ENCODE measurements at regions not wholly inside any gene's neighbourhood (a gene's known extent, or its start where the extent isn't known, plus 50 kb on each side); places are given as distances from the start of the nearest gene placed in this dataset.
"Not testable (repeated sequence)": the region's sequence is repeated elsewhere in the genome, so short reads cannot be mapped to it uniquely, and the experiment has no call there.

- DNase-seq (ENCODE audit: low read depth in 1 of 2, low spot score in 1 of 2) = peak in 1 of 2 donors; percentile 37
Measured at GRCh38 chr14:106530423-106531107, 1004.2 kb downstream of the TMEM121 start.

DNA sequence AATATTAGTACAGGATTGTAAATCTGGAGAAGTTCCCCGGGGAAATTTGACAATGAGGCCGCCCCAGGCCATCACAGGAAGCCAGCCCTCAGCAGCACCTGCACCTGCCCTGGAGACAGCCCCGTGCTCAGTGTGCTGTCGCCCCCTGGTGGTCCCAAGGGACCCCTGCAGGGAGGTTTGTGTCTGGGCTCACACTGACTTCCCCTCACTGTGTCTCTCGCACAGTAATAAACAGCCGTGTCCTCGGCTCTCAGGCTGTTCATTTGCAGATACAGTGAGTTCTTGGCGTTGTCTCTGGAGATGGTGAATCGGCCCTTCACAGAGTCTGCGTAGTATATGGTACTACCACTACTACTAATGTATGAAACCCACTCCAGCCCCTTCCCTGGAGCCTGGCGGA, 1011.2 kb downstream of the TMEM121 start:
- not testable (repeated sequence) for DNase-seq (ENCODE audit: low read depth in 1 of 2, low spot score in 1 of 2)

GRCh38 chr14:106538201-106538600, 1011.8 kb downstream of the TMEM121 start:
- no peak for DNase-seq (ENCODE audit: low read depth in 1 of 2, low spot score in 1 of 2)

DNA sequence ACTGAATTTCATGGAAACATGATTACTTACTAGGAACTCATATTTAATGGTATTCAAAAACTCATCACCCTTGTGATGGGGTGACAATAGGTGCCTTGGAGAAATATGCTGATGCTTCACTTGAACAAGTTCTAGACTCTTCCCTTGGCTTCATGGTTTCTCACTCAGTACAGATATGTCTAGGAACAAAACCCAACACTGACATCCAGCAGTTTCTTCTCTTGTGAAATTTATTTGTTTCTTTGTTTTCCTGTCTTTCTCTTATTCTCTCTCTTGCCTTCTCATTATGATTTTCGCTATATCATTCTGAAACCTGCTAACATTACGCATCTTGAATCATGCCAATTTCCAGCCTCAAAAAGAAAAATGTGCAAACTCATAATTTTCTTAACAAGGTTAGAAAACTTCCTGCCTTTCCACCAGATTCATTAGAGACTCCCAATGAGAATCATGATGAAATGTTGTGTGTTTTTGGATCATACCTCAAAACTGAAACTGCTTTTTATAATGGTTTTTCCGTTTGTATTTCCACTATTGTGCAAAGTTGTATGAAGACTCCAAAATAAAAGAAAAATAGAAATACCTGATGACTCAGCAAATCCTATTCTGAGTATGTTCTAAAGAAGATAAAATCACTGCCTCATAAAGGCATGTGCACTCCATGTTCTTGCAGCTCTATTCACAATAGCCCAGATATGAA, 1021.5 kb downstream of the TMEM121 start:
- no peak for DNase-seq (ENCODE audit: low read depth in 1 of 2, low spot score in 1 of 2)

DNA sequence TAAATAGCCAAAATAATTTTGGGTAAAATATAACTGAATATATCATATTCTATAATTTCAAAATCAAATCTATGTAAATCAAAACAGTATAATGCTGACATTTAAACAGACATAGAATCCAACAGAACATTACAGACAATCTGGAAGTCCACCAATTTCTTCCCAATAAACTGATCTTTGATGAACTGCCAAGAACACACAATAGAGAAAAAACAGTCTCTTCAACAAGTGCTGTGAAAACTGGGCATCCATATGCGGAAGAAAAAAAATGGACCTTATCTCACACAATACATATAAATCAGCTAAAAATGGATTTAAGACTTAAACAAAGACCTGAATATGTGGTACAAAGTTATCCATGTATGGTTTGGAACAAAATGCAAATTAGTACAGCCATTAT, 1022.7 kb downstream of the TMEM121 start:
- DNase-seq (ENCODE audit: low read depth in 1 of 2, low spot score in 1 of 2) = no peak

- DNase-seq (ENCODE audit: low read depth in 1 of 2, low spot score in 1 of 2) = no peak
Measured at GRCh38 chr14:106551265-106551664, 1024.9 kb downstream of the TMEM121 start.

- not testable (repeated sequence) for DNase-seq (ENCODE audit: low read depth in 1 of 2, low spot score in 1 of 2)
Measured at GRCh38 chr14:106556211-106556610, 1029.8 kb downstream of the TMEM121 start.

DNA sequence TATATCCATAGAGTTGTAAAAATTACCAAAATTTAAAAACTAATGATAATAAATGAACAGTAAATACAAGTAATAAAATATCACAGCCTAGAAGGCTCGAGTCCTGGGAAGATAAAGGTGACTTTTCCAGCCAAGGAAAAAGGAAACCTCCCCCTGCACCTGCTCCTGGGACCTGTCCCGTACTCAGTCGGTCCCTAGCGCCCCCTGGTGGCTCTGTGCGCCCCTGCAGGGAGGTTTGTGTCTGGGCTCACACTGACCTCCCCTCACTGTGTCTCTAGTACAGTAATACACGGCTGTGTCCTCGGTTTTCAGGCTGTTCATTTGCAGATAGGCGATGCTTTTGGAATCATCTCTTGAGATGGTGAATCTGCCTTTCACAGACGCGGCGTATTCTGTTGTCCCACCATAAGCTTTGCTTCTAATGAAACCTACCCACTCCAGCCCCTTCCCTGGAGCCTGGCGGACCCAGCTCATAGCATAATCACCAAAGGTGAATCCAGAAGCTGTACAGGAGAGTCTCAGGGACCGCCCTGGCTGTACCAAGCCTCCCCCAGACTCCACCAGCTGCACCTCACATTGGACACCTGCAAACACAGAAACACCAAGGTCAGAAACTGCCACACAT, 1030.4 kb downstream of the TMEM121 start:
- DNase-seq (ENCODE audit: low read depth in 1 of 2, low spot score in 1 of 2) = peak; percentile 64 to 74

DNA sequence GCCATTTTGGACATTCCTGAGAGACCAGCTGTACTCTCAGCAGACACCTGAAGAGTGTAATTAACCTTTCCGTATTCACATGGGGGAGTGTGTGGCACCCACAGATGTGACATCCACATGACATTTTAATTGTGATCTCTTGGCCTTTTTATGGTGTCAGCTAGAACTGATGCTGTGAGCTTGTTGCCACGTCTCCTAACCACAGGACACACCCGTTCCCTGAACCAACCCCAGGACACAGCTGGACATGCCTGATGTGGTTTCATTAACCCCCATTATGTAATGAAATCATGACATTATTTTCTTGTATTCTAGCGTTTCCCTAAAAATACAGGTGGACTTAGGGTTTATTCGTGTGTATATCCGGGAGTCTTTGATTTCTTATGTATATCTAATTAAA, 1036.1 kb downstream of the TMEM121 start:
- no peak for DNase-seq (ENCODE audit: low read depth in 1 of 2, low spot score in 1 of 2)

GRCh38 chr14:106564058-106564643, 1037.8 kb downstream of the TMEM121 start:
- DNase-seq (ENCODE audit: low read depth in 1 of 2, low spot score in 1 of 2) = peak; percentile 26 to 39

DNA sequence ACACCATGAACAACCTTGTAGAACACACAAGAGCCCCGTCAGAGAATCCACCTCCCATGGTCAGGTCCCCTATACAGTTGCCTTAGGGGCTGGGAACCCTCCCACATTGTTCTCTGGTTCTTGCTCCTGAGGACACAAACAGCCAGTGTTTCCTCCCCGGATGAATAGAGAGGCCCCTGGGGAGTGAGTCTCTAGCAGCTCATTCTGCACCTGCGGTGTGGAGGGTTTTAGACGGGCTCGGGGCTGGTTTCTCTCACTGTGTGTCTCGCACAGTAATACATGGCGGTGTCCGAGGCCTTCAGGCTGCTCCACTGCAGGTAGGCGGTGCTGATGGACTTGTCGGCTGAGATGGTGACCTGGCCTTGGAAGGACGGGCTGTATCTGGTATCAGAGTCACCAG, 1052.1 kb downstream of the TMEM121 start:
- no peak for DNase-seq (ENCODE audit: low read depth in 1 of 2, low spot score in 1 of 2)

GRCh38 chr14:106579084-106579483, 1052.7 kb downstream of the TMEM121 start:
- no peak for DNase-seq (ENCODE audit: low read depth in 1 of 2, low spot score in 1 of 2)

GRCh38 chr14:106585692-106586091, 1059.3 kb downstream of the TMEM121 start:
- DNase-seq (ENCODE audit: low read depth in 1 of 2, low spot score in 1 of 2) = no peak

DNA sequence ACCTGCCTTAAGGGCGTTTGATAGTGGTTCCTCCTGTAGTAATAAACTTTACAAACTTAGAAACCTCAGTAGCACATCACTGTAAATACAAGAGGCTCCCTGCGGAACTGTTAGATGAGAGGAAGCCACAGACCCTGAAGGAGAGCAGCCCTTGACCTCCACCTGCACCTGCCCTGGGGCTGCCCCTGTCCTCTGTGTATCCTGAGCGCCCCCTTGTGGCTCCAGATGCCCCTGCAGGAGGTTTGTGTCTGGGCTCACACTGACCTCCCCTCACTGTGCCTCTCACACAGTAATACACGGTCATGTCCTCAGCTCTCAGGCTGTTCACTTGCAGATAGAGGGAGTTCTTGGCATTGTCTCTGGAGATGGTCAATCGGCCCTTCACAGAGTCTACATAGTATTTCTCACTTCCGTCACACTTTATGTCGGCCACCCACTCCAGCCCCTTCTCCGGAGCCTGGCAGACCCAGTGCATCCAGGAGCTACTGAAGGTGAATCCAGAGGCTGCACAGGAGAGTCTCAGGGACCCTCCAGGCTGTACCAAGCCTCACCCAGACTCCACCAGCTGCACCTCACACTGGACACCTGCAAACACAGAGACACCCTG, 1059.8 kb downstream of the TMEM121 start:
- peak; percentile 32 to 56 for DNase-seq (ENCODE audit: low read depth in 1 of 2, low spot score in 1 of 2)

DNA sequence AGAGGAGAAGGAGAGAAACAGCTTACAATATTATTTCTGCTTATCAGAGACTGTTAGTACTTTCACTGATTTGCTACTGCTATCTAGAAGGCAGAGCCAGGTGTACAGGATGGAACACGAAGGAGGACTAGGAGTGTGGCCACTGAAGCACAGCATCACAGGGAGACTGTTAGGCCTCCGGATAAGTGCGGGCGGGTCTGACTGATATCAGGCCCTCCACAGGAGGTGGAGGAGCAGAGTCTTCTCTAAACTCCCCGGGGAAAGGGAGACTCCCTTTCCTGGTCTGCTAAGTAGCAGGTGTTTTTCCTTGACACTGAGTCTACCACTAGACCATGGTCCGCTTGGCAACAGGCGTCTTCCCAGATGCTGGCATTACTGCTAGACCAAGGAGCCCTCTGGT, 1065.2 kb downstream of the TMEM121 start:
- DNase-seq (ENCODE audit: low read depth in 1 of 2, low spot score in 1 of 2) = not testable (repeated sequence)

GRCh38 chr14:106592115-106592852, 1065.9 kb downstream of the TMEM121 start:
- DNase-seq (ENCODE audit: low read depth in 1 of 2, low spot score in 1 of 2) = peak; percentile 68 to 76

GRCh38 chr14:106599209-106599608, 1072.8 kb downstream of the TMEM121 start:
- no peak for DNase-seq (ENCODE audit: low read depth in 1 of 2, low spot score in 1 of 2)

- DNase-seq (ENCODE audit: low read depth in 1 of 2, low spot score in 1 of 2) = peak; percentile 64 to 76
Measured at GRCh38 chr14:106605548-106606448, 1079.4 kb downstream of the TMEM121 start.

DNA sequence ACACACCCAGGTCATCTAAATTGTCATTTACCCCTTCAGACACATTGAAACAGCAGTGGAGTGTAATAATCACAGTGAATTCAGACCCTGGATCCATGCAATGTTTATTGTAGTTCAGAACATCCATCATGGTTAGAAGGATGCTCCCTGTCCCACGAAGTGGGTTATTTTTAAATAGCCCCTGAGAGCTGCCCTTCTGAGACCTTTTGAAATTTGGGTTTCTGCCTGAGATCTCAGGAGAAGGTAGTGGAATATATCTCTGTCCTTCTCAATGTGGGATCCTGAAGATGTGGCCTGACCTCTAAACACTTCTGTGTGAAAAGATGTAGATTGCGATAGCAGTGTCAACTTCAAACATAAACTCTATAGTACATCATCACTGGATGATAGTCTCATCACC, 1080.6 kb downstream of the TMEM121 start:
- no peak for DNase-seq (ENCODE audit: low read depth in 1 of 2, low spot score in 1 of 2)

DNA sequence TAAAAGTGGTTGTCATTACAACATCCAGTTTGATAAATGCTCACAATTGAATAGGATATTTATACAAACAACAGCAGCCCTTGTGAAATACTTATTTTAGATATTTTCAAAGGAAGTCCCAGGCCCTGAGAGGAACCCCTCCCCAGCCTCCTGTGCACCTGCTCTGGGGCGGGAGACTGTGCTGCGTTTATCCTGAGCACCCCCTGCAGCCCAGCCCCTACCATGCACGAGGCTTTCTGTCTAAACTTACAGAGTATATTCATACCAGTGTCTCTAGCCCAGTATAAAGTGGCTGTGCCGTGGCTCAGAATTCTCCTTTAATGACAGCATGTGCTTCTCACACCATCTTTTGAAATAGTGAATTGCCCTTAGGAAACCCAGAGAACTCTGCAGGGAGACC, 1084.3 kb downstream of the TMEM121 start:
- no peak for DNase-seq (ENCODE audit: low read depth in 1 of 2, low spot score in 1 of 2)
